Stimulated activated effector memory CD8-positive, alpha-beta T cell treated with anti-CD3 and anti-CD28 coated beads, Interleukin-12 subunit alpha, Interleukin-12 subunit beta, amount 100 ng/mL, for 72 hours (primary cell): ENCODE measurements at regions not wholly inside any gene's neighbourhood (a gene's known extent, or its start where the extent isn't known, plus 50 kb on each side); places are given as distances from the start of the nearest gene placed in this dataset.
A peak's percentile ranks its signal among the peaks of the same experiment; 100 is the strongest.
"Not testable (repeated sequence)": the region's sequence is repeated elsewhere in the genome, so short reads cannot be mapped to it uniquely, and the experiment has no call there.

Source experiments
- ATAC-seq: fragments of 150-1000 bp; cut with Tn5 transposase; 2 replicates; pipeline ENCODE4 v1.10.0; 2021
- DNase-seq, 2 donors: peaks; one replicate each; pipeline ENCODE4 v3.0.0; 2021 to 2022; ENCODE audit warnings: low spot score in 2 of 2
- H3K27ac Mint-ChIP-seq: one replicate; pipeline ENCODE4 v1.8.0; 2022; ENCODE audit warnings: mild to moderate bottlenecking, mixed read lengths
- H3K36me3 Mint-ChIP-seq: one replicate; pipeline ENCODE4 v1.8.0; 2022; ENCODE audit warnings: mild to moderate bottlenecking, mixed read lengths
- H3K4me1 Mint-ChIP-seq: one replicate; pipeline ENCODE4 v1.8.0; 2022; ENCODE audit warnings: mixed read lengths
- H3K4me3 Mint-ChIP-seq: one replicate; pipeline ENCODE4 v1.8.0; 2022; ENCODE audit warnings: mild to moderate bottlenecking, mixed read lengths
- H3K9me3 Mint-ChIP-seq: one replicate; pipeline ENCODE4 v1.8.0; 2022; ENCODE audit warnings: mixed read lengths

GRCh38 chr5:108536321-108536720 is 154.4 kb upstream of the FBXL17 start:
- H3K9me3 Mint-ChIP-seq, result no peaks in the 10 kb centered on the region
- ATAC-seq, result no peak
- no peak for DNase-seq
- no peaks in the 10 kb centered on the region for H3K36me3 Mint-ChIP-seq
- H3K27ac Mint-ChIP-seq, result no peak overlapping the region
- H3K4me1 Mint-ChIP-seq, result no peaks in the 10 kb centered on the region
- H3K4me3 Mint-ChIP-seq, result no peak overlapping the region

GRCh38 chr5:108532129-108532445 is 150.2 kb upstream of the FBXL17 start:
- H3K4me1 Mint-ChIP-seq, H3K9me3 Mint-ChIP-seq, DNase-seq, H3K36me3 Mint-ChIP-seq, ATAC-seq, H3K4me3 Mint-ChIP-seq, H3K27ac Mint-ChIP-seq: not testable (repeated sequence)

GRCh38 chr5:108531367-108532128 is 149.7 kb upstream of the FBXL17 start:
- peaks cover under 1% of the 10 kb centered on the region for H3K9me3 Mint-ChIP-seq
- no peaks in the 10 kb centered on the region for H3K4me1 Mint-ChIP-seq
- DNase-seq, result no peak
- no peak for ATAC-seq
- no peak overlapping the region for H3K4me3 Mint-ChIP-seq
- H3K36me3 Mint-ChIP-seq, result no peaks in the 10 kb centered on the region
- no peak overlapping the region for H3K27ac Mint-ChIP-seq

GRCh38 chr5:108530706-108531105 is 148.8 kb upstream of the FBXL17 start:
- no peaks in the 10 kb centered on the region for H3K36me3 Mint-ChIP-seq
- no peaks in the 10 kb centered on the region for H3K4me1 Mint-ChIP-seq
- H3K27ac Mint-ChIP-seq, result no peak overlapping the region
- DNase-seq (no peak), ATAC-seq (no peak)
- H3K4me3 Mint-ChIP-seq, result no peak overlapping the region
- peaks cover 5% of the 10 kb centered on the region for H3K9me3 Mint-ChIP-seq

GRCh38 chr5:108529381-108529780 is 147.5 kb upstream of the FBXL17 start:
- Mint-ChIP-seq H3K36me3 (no peaks in the 10 kb centered on the region), H3K4me3 (no peak overlapping the region), H3K27ac (no peak overlapping the region), H3K4me1 (no peaks in the 10 kb centered on the region), H3K9me3 (peaks cover 5% of the 10 kb centered on the region)
- DNase-seq, result no peak
- ATAC-seq, result no peak

GRCh38 chr5:108528655-108529054 is 146.8 kb upstream of the FBXL17 start:
- ATAC-seq (no peak), DNase-seq (no peak)
- no peaks in the 10 kb centered on the region for H3K4me1 Mint-ChIP-seq
- no peak overlapping the region for H3K4me3 Mint-ChIP-seq
- H3K27ac Mint-ChIP-seq, result no peak overlapping the region
- H3K36me3 Mint-ChIP-seq, result no peaks in the 10 kb centered on the region
- H3K9me3 Mint-ChIP-seq, result peaks cover 5% of the 10 kb centered on the region

- Mint-ChIP-seq H3K9me3 (peaks cover 5% of the 10 kb centered on the region), H3K4me3 (no peak overlapping the region), H3K36me3 (no peaks in the 10 kb centered on the region), H3K4me1 (no peaks in the 10 kb centered on the region), H3K27ac (no peak overlapping the region)
- DNase-seq (no peak), ATAC-seq (no peak)
Observed at GRCh38 chr5:108524564-108524963, 142.7 kb upstream of the FBXL17 start.

- Mint-ChIP-seq H3K4me3 (no peak overlapping the region), H3K9me3 (peaks cover 5% of the 10 kb centered on the region), H3K36me3 (no peaks in the 10 kb centered on the region), H3K4me1 (no peaks in the 10 kb centered on the region), H3K27ac (no peak overlapping the region)
- ATAC-seq (no peak), DNase-seq (no peak)
Observed at GRCh38 chr5:108523360-108523759, 141.5 kb upstream of the FBXL17 start.

- H3K9me3 Mint-ChIP-seq, result peaks cover 5% of the 10 kb centered on the region
- no peak overlapping the region for H3K4me3 Mint-ChIP-seq
- peak; percentile 71 for ATAC-seq
- no peak for DNase-seq
- no peak overlapping the region for H3K27ac Mint-ChIP-seq
- no peaks in the 10 kb centered on the region for H3K36me3 Mint-ChIP-seq
- H3K4me1 Mint-ChIP-seq, result no peaks in the 10 kb centered on the region
Observed at GRCh38 chr5:108521841-108522506, 140.1 kb upstream of the FBXL17 start.

- Mint-ChIP-seq H3K27ac (no peak overlapping the region), H3K9me3 (peaks cover under 1% of the 10 kb centered on the region), H3K36me3 (no peaks in the 10 kb centered on the region), H3K4me1 (no peaks in the 10 kb centered on the region), H3K4me3 (no peak overlapping the region)
- ATAC-seq (no peak), DNase-seq (no peak)
Observed at GRCh38 chr5:108521011-108521700, 139.3 kb upstream of the FBXL17 start.

GRCh38 chr5:108516785-108517184 is 134.9 kb upstream of the FBXL17 start:
- H3K9me3 Mint-ChIP-seq, result no peaks in the 10 kb centered on the region
- no peaks in the 10 kb centered on the region for H3K36me3 Mint-ChIP-seq
- DNase-seq (no peak), ATAC-seq (no peak)
- no peak overlapping the region for H3K27ac Mint-ChIP-seq
- no peak overlapping the region for H3K4me3 Mint-ChIP-seq
- no peaks in the 10 kb centered on the region for H3K4me1 Mint-ChIP-seq

GRCh38 chr5:108515517-108516105 is 133.7 kb upstream of the FBXL17 start:
- DNase-seq (no peak), ATAC-seq (no peak)
- no peak overlapping the region for H3K27ac Mint-ChIP-seq
- no peaks in the 10 kb centered on the region for H3K4me1 Mint-ChIP-seq
- H3K36me3 Mint-ChIP-seq, result no peaks in the 10 kb centered on the region
- no peaks in the 10 kb centered on the region for H3K9me3 Mint-ChIP-seq
- no peak overlapping the region for H3K4me3 Mint-ChIP-seq

GRCh38 chr5:108508979-108509378 is 127.1 kb upstream of the FBXL17 start:
- no peaks in the 10 kb centered on the region for H3K36me3 Mint-ChIP-seq
- no peaks in the 10 kb centered on the region for H3K9me3 Mint-ChIP-seq
- ATAC-seq (no peak), DNase-seq (no peak)
- H3K4me3 Mint-ChIP-seq, result no peak overlapping the region
- H3K27ac Mint-ChIP-seq, result no peak overlapping the region
- no peaks in the 10 kb centered on the region for H3K4me1 Mint-ChIP-seq

- DNase-seq (no peak), ATAC-seq (no peak)
- Mint-ChIP-seq H3K27ac (no peak overlapping the region), H3K4me3 (no peak overlapping the region), H3K9me3 (no peaks in the 10 kb centered on the region), H3K4me1 (no peaks in the 10 kb centered on the region), H3K36me3 (no peaks in the 10 kb centered on the region)
Observed at GRCh38 chr5:108507631-108508030, 125.7 kb upstream of the FBXL17 start.

GRCh38 chr5:108505608-108506007 is 123.7 kb upstream of the FBXL17 start:
- no peak overlapping the region for H3K27ac Mint-ChIP-seq
- no peaks in the 10 kb centered on the region for H3K4me1 Mint-ChIP-seq
- no peak for ATAC-seq
- no peak overlapping the region for H3K4me3 Mint-ChIP-seq
- H3K36me3 Mint-ChIP-seq, result no peaks in the 10 kb centered on the region
- H3K9me3 Mint-ChIP-seq, result no peaks in the 10 kb centered on the region
- DNase-seq, result no peak

- H3K36me3 Mint-ChIP-seq, result no peaks in the 10 kb centered on the region
- no peak for ATAC-seq
- no peak for DNase-seq
- no peak overlapping the region for H3K27ac Mint-ChIP-seq
- no peaks in the 10 kb centered on the region for H3K4me1 Mint-ChIP-seq
- no peak overlapping the region for H3K4me3 Mint-ChIP-seq
- H3K9me3 Mint-ChIP-seq, result no peaks in the 10 kb centered on the region
Observed at GRCh38 chr5:108504974-108505373, 123.1 kb upstream of the FBXL17 start.
